ENCODE measurements at regions not wholly inside any gene's neighbourhood (a gene's known extent, or its start where the extent isn't known, plus 50 kb on each side); places are given as distances from the start of the nearest gene placed in this dataset.

DNA sequence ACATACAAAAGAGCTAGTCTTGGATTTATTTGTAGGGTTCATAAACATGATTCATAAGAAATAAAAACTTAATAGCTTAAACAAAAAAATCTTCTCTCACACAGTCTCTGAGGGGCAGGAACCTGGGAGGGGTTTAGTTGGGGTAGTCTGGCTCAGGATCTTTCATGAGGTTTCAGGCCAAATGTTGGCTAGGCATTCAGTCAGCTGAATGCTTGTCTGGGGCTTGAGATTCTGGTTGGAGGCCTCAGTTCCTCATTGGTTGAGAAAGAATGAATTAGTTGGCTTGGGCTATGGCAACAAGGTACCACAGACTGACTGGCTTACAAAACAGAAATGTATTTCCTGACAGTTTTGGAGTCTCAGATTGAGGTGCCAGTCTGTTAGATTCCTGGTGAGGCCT, 74.3 kb downstream of the ANKRD7 start:
- DNase-seq (ENCODE audit: low spot score) = no peak

GRCh38 chr7:118300177-118300576, 75.7 kb downstream of the ANKRD7 start:
- DNase-seq (ENCODE audit: low spot score) = no peak

DNA sequence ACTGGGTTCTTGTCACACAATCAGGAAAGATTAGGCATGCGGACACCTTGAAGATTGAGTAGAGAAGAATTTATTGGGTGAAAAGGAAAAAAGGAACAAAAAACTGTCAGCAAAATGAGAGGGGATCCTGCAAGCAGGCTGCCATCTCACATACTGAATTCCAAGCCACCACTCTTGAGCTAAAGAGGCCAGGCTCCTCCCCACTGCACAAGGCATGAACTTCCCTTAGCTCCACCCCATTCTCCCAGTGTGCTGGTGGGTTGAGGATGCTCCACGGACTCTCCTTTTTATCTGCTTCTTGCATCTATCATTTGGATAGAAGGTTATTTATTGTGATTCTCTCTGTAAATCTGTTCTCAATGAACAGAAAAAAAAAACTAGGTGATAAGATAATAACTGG, 79.6 kb downstream of the ANKRD7 start:
- DNase-seq (ENCODE audit: low spot score) = no peak

- DNase-seq (ENCODE audit: low spot score) = no peak
Observed at GRCh38 chr7:118305671-118306070, 81.2 kb downstream of the ANKRD7 start.

- DNase-seq (ENCODE audit: low spot score) = no peak
Observed at GRCh38 chr7:118306771-118307170, 82.3 kb downstream of the ANKRD7 start.

DNA sequence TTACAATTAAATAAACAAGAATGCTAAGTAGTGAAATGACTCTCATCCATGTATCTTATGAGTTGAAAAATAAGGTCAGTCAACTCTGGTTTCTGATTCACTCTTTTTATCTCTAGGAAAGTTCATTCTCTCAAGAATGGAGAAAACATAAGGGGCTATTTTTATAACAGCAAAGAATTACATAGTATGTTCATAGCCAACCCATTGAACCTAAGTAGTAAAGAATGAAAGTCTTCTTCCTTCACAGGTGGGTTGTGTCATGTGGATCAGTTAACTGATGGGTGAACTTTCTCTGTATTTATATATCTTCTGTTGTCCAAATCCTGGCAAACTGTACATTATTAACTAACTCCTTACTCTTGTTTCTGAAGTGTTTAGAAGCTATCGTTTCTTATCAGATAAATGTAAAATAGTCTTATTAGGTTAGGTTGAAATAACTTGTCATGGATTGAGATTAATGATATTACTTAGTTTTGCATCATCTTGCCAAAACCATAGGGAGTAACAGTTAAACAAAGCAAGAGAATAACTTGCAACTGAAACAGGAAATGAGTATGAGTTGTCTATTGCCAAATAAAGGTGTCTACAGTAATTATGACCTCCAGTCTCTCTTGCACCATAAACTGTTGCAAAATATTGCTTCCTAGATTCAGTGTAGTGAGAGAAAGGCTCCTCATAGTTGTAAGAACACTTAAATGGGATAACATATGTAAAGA, 86.8 kb downstream of the ANKRD7 start:
- DNase-seq (ENCODE audit: low spot score) = no peak

DNA sequence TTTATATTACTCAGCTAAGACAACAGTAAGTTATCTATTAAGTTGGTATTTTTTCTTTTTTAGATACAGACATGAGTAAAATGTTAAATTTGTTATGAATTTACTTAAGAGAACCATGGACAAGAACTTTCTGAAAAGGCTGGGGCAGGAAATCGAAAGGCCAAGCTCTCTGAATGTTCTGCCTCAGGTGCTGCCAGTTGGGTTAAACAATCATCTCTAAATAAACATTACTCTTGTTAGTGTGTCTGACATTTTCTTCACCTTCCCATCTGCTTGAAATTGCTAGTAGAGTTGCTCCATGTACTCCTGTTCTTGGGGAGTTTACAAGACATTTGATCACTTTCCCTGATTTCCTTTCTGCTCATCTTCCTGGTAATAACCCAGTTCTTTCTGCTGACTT, 87.5 kb downstream of the ANKRD7 start:
- no peak for DNase-seq (ENCODE audit: low spot score)

DNA sequence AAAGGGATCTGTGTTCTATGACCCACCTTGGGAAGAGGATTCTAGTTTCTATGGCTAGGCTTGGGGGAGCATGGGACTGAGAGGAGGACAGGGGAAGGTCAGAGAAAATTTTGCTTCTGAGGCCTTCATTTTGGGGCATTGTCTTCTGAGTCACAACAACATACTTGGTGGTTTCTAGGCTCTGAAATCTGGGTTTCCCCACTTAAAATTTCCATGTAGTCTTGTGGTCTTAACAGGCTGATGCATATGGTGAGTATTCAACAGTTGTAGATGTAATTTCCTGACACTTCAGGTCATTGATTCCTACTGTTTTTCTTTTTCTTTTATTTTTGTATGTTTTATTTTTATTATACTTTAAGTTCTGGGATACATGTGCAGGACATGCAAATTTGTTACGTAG, 88.5 kb downstream of the ANKRD7 start:
- no peak for DNase-seq (ENCODE audit: low spot score)

DNA sequence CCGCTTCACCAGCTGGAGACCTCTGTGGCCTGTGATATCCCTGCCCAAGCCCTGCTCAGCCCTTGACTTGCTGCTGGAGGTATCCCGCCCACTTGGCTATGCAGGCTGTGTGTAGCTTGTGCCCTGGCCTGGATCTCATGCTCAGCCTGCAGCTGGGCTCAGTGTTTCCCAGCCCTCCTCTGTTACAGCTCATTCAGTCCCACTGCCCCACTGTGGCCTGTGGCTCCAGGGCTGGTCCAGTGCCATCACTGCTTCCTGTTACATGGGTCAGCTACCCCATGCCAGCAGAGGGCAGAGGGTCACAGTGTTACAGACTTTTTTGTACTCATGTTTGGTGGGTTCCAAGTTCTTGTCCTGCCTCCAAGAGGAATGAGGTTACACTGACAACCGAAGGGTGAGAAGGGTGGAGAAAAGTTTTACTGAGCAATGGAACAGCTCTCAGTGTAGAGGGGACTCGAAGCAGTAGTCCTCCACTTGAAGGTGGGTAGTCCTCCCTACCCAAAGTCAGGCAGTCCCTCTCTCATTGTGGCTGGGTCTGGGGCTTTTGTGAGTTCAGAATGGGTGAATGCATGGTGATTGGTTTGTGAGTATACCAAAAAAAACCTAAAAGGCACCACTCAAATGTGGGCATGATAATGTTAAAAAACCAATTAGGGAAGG, 100.4 kb downstream of the ANKRD7 start:
- DNase-seq (ENCODE audit: low spot score) = no peak

- DNase-seq (ENCODE audit: low spot score) = no peak
Observed at GRCh38 chr7:118325450-118325808, 100.9 kb downstream of the ANKRD7 start.

DNA sequence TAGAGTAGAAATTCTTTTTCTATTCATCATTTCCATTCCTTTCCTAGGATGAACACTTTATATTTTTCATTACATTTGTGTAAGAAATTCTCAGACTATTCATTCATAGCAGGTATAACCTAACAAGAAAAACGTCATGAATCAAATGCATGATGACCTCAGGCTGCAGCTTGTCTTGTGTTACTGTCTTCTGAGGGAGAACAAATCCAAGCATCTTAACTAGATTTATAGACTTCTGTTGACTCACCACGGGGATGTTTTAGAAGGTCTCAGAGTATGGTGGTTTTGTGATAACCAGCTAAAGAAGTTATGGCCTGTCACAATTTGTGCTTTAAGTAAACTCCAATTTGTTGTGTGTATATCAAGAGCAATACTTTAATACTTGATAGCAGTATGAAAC, 102.7 kb downstream of the ANKRD7 start:
- DNase-seq (ENCODE audit: low spot score) = no peak

DNA sequence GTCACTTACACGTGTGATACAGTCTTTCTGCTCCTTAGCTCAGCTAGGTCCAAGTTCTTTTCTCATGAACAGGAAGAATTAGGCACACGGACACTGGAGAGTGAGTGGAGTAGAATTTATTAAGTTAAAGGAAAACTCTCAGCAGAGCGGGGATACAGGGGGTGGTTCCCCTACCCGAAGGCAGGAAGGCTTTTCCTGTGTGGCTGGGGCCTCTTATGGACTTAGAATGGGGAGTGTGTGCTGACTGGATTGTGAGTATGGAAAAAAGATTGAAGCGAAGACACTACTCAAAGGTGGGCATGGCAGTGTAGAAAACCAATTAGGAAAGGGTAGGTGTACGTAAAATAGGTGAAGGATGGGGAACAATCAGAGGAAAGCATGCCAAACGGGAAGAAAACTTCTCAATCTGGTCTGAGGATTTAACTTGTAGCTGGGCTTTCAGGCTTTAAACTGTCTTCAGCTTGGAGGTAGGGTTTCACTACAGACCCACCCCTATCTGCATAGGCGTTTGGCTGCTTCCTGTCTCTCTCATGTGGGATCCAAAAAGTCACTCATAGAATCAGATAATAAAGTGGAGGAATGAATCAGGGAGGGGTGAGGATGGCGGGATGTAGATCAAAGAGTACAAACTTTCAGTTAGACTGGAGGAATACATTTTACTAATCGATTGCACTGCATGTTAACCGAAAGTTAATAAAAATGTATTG, 104.2 kb downstream of the ANKRD7 start:
- no peak for DNase-seq (ENCODE audit: low spot score)

DNA sequence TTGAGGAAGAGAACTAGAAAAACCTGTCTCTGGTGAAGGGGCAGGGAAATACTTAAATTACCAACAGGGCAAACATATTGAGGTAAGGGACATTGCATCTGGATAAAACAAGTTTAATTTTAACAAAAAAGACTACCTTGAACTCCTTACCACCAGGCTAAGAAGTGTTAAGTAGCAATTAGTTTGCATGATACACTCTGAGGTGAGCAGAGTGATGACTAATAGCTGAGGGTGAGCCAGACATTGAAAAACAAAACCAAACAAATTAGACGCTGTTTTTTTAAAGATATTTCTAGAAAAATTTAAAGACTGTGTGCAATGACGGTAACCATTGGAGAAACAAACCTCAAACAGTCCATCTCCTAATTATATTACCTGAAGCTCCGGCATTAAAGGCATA, 105.9 kb downstream of the ANKRD7 start:
- no peak for DNase-seq (ENCODE audit: low spot score)

DNA sequence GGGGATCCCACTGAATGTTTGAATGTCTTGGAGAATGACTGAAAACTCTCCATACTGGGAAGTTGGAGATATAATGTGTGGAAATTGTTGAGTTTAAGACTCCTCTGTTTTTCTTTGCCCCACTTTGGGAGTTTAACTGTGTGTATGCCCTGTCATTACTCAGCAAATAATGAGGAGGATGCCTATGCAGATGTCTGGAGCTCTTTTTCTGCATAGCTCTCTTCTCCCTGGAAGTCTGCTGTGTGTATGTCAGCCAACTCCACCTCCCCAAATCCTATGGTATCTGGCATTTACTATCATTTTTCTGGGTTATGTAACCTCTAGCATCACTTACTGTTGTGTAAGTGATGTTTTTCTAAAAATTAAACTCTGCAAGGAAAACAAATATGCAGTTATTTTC, 122.2 kb downstream of the ANKRD7 start:
- DNase-seq (ENCODE audit: low spot score) = no peak

DNA sequence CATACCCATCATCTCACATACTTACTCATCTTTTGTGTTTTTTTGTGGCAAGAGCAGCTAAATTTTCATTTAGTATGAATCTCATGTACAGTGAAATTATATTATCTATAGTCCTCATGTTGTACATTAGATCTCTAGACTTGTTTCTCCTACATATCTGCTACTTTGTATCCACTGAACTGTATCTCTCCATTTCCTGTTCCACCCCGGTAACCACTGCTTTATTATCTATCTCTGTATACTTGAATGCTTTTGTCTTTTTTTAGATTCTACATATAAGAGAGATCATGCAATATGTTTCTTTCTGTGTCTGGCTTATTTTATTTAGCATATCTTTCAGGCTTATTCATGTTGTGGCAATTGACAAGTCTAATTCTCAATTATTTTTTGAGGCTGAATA, 125.1 kb downstream of the ANKRD7 start:
- no peak for DNase-seq (ENCODE audit: low spot score)

DNA sequence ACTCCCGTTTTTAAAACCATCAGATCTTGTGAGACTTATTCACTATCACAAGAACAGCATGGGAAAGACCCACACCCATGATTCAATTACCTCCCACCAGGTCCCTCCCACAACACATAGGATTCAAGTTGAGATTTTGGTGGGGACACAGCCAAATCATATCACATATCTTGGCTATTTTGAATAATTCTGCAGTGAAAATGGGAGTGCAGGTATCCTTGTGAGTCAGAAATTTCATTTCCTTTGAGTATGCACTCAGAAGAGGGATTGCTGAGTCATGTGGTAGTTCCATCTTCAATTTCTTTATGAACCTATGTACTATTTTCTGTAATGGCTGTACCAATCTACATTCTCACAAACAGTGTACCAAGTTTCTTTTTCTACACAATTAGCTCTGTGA, 125.8 kb downstream of the ANKRD7 start:
- DNase-seq (ENCODE audit: low spot score) = no peak

DNA sequence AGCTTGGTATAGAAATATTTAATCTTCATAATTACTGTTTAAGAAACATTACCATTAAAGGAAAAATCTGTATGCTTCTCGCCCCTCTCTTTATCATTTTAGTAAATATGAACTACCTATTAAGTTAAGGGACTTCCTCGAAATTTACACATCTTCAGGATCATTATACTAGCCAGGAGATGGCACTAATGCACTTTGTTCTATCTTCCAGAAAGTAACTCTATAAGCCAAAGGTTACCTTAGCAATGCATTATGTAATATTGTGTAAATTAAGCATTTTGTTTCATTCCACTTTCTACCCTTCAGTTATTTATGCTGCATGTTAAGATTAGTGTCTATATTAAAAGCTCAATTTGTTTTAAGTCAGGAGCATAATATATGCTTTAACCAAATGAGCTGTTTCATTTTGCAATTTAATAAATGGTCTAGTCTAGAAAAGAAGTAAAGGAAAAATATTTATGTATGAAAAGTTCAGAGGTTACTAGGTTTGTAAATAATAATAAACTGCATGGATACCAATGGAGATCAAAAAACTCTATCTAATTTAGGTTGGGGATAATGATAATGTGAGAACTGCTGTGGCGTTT, 128.5 kb downstream of the ANKRD7 start:
- DNase-seq (ENCODE audit: low spot score) = no peak

DNA sequence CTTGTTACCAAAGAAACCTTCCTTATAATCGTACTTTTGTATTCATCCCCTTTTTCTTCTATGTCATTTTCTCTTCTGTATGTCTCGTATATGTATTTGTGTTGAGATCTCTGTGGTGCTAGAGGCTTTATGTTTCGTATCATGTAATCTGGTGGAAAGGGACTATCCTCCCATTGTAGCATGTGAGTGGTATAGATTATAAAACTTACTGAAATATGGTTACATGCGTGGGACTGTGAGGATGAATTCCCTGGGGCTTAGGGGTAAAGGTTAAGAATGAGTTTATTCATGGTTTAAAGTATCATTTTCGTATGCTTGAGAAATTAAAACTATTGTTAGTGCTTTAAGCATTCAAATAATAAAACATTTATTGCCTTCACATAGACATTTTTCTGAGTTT, 141.9 kb downstream of the ANKRD7 start:
- DNase-seq (ENCODE audit: low spot score) = no peak

DNA sequence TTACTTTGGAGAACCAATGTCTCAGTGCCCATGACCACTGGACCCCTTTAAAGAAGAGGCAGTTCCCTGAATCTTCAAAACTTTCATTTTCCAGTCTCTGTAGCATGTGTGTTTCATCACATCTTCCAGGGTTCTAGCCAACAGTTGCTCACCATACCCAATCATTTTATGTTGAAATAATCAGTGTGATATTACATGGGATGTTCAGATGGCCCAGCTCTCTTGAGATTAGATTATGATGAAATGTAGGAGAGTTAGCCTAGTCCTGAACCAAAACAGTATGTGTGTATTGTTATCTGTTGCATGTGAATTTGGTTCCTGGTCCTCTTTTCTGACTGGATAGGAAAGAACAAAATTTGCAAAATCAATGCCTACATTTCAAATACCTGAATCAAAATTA, 144.5 kb downstream of the ANKRD7 start:
- no peak for DNase-seq (ENCODE audit: low spot score)

DNA sequence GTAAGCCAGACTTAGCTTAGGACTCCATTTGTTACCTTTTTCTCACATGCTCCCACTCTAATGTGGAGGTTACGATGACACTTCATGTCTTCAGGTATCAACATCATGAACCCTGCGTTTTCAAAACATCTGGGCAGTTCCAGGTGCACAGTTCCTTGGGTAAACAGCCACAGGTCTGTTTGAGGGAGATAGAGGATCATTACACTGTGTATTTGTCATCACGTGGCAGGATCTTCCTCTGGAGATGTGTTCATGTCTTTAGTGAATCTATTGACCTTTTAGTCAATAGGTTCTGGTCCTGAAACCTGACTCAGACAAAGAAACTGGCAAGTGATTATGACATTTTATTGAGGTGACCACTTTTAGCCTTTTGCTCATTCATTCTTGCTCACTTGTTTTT, 145.5 kb downstream of the ANKRD7 start:
- DNase-seq (ENCODE audit: low spot score) = no peak

GRCh38 chr7:118372530-118372929, 148.0 kb downstream of the ANKRD7 start:
- no peak for DNase-seq (ENCODE audit: low spot score)

GRCh38 chr7:118389629-118390028, 165.1 kb downstream of the ANKRD7 start:
- no peak for DNase-seq (ENCODE audit: low spot score)

DNA sequence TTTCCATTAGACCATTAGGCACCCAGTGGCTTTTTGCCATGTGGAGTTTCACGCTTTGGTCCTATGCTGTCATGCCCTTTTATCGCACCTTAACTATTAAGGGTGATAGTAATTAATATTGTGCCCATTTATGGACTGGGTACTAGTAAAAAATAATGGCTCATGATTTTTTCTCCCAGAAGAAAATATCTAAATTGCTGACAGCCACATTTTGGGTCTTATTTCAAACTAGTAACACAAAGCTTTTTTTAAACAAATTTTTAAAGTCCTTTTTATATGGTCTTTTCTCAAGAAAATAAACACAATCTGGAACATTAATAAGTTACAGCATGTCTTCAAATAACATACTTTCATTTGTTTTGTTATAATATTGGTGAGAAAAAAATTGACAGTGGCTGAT, 179.7 kb downstream of the ANKRD7 start:
- no peak for DNase-seq (ENCODE audit: low spot score)

Measured in HuH-7.5 (cell line).